Right lobe of liver (tissue), 4 donors: ENCODE measurements at regions not wholly inside any gene's neighbourhood (a gene's known extent, or its start where the extent isn't known, plus 50 kb on each side); places are given as distances from the start of the nearest gene placed in this dataset.

ENCODE experiments used
- POLR2A ChIP-seq: fragments of 450-650 bp; IDR thresholded peaks from one replicate; pipeline ENCODE4 v1.6.1; 2017; ENCODE audit warnings: antibody characterized with exemption, mild to moderate bottlenecking
- TF ChIP-seq, protein P1 (sequence below), 4 donors: fragments of 200-600 bp in 3 of 4; fragments of 450-650 bp in 1 of 4; IDR thresholded peaks; one replicate each; pipeline versions ENCODE4 v1.5.1 to v1.8.0; 2016 to 2022; ENCODE audit warnings: antibody characterized with exemption in 4 of 4, mild to moderate bottlenecking in 2 of 4
- donor health status: DM: no; HTN: no; CAD: no.
- donor health status: DM: no; HTN: no; CAD: no.
- donor health status: DM: no; HTN: yes; CAD: no.

DNA sequence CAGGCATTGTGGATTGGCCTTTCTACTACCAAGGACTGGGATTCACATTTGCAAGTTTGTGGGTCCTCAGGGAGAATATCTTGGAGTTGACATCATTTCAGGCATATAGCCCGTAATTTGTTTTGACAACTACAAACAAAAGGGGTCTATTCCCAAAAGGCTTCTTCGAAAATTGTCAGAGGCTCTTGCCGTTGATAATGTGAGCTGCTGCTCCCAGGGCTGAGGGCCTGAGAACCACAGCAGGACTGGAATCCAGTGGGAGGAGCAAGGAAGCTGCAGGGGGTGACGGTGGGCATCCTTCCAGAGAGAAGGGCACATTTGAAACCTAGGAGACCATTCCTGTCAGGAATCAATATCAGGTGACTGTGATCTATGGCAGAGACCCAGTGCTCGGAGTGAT is 761.6 kb upstream of the RBFOX1 start:
- TF ChIP-seq, protein P1, sequence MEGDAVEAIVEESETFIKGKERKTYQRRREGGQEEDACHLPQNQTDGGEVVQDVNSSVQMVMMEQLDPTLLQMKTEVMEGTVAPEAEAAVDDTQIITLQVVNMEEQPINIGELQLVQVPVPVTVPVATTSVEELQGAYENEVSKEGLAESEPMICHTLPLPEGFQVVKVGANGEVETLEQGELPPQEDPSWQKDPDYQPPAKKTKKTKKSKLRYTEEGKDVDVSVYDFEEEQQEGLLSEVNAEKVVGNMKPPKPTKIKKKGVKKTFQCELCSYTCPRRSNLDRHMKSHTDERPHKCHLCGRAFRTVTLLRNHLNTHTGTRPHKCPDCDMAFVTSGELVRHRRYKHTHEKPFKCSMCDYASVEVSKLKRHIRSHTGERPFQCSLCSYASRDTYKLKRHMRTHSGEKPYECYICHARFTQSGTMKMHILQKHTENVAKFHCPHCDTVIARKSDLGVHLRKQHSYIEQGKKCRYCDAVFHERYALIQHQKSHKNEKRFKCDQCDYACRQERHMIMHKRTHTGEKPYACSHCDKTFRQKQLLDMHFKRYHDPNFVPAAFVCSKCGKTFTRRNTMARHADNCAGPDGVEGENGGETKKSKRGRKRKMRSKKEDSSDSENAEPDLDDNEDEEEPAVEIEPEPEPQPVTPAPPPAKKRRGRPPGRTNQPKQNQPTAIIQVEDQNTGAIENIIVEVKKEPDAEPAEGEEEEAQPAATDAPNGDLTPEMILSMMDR (IDR thresholded peaks at IDR 0.05) = no peak
- no peak for TF ChIP-seq POLR2A
